ENCODE measurements at regions not wholly inside any gene's neighbourhood (a gene's known extent, or its start where the extent isn't known, plus 50 kb on each side); places are given as distances from the start of the nearest gene placed in this dataset.

DNA sequence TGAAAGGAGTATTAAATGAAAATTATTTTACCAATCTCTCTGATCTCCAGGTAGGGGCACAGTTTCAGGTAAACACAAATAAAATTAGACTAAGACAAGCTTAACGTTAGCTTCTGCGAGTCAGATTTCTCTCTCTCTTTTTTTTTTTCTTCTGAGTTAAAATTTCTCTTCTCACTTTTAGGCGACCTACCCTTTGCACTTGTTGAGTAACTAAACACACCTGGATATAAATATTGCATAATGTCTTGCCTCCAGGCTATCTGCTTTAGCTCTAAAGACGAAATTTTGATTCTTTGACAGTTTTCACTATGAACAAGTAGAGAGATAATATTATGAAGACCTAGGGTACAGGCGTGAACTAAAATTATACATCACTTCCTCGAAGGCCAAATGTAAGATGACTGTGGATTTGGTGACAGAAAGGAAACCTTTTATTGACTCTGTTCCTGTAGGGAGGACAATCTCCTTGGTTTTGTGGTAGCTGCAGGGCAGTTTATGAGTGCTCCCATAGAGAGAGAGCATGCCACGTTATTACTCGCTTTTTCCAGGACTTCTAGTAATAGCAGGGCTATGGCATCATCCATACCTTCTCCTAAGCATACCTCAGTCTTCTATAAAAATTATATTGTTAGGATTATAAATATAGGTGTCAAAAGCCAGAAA lies 303.8 kb upstream of the NEGR1 start:
- WGBS, 2 experiments, result 88 to 94% methylated on average over 5 to 8 of the region's 8 CpGs
- no peak overlapping the region for H3K4me3 ChIP-seq (ENCODE audit: insufficient read depth, low read depth, low read length)
- no peaks in the 10 kb centered on the region for H3K4me1 ChIP-seq (ENCODE audit: control insufficient read depth, insufficient read depth, low read length)
- H3K27me3 ChIP-seq (ENCODE audit: control insufficient read depth, insufficient read depth, low read length, poor library complexity, severe bottlenecking), result no peaks in the 10 kb centered on the region
- no peak overlapping the region for H3K27ac ChIP-seq (ENCODE audit: insufficient read depth, low read depth, low read length, poor library complexity, severe bottlenecking)
- H3K36me3 ChIP-seq (ENCODE audit: control insufficient read depth, insufficient read depth, low read length), result no peaks in the 10 kb centered on the region
- no peaks in the 10 kb centered on the region for H3K9me3 ChIP-seq (ENCODE audit: control insufficient read depth, low read length)

- Histone ChIP-seq H3K36me3 (ENCODE audit: control insufficient read depth, insufficient read depth, low read length) (no peaks in the 10 kb centered on the region), H3K27me3 (ENCODE audit: control insufficient read depth, insufficient read depth, low read length, poor library complexity, severe bottlenecking) (no peaks in the 10 kb centered on the region), H3K9me3 (ENCODE audit: control insufficient read depth, low read length) (no peaks in the 10 kb centered on the region), H3K4me3 (ENCODE audit: insufficient read depth, low read depth, low read length) (no peak overlapping the region), H3K4me1 (ENCODE audit: control insufficient read depth, insufficient read depth, low read length) (no peaks in the 10 kb centered on the region), H3K27ac (ENCODE audit: insufficient read depth, low read depth, low read length, poor library complexity, severe bottlenecking) (no peak overlapping the region)
- 84 to 95% methylated on average over 1 of the region's 2 CpGs for WGBS, 2 experiments
These were observed 297.3 kb upstream of the NEGR1 start for GRCh38 chr1:72579629-72580028.

DNA sequence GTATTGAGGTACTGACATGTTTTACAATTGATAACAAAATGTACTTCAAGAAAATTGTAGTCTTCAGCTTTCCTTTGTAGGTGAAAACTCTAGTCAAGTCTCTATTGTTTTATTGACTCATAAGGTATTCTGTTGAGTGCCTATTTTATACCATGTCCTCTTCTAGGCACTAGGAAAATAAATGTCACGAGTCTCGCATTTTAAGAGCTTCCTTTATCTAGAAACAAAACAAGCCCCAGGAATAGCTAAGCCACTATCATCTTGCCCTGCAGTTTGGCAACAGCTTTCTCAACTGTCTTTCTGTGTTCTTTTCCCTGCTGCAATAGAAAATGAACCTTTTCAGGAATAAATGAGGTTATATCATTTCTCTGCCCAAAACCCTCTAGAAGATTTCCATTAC lies 288.5 kb upstream of the NEGR1 start:
- no peaks in the 10 kb centered on the region for H3K4me1 ChIP-seq (ENCODE audit: control insufficient read depth, insufficient read depth, low read length)
- no peaks in the 10 kb centered on the region for H3K27me3 ChIP-seq (ENCODE audit: control insufficient read depth, insufficient read depth, low read length, poor library complexity, severe bottlenecking)
- H3K9me3 ChIP-seq (ENCODE audit: control insufficient read depth, low read length), result no peaks in the 10 kb centered on the region
- H3K27ac ChIP-seq (ENCODE audit: insufficient read depth, low read depth, low read length, poor library complexity, severe bottlenecking), result no peak overlapping the region
- H3K36me3 ChIP-seq (ENCODE audit: control insufficient read depth, insufficient read depth, low read length), result no peaks in the 10 kb centered on the region
- 59 to 67% methylated on average over 2 of the region's 2 CpGs for WGBS, 2 experiments
- no peak overlapping the region for H3K4me3 ChIP-seq (ENCODE audit: insufficient read depth, low read depth, low read length)

- WGBS, 2 experiments, result 83 to 84% methylated on average over 1 of the region's 1 CpG
These were observed 285.8 kb upstream of the NEGR1 start for GRCh38 chr1:72568113-72568512.

GRCh38 chr1:72567521-72567920 lies 285.2 kb upstream of the NEGR1 start:
- H3K9me3 ChIP-seq (ENCODE audit: control insufficient read depth, low read length), result no peaks in the 10 kb centered on the region
- no peak overlapping the region for H3K27ac ChIP-seq (ENCODE audit: insufficient read depth, low read depth, low read length, poor library complexity, severe bottlenecking)
- no peak overlapping the region for H3K4me3 ChIP-seq (ENCODE audit: insufficient read depth, low read depth, low read length)
- no peaks in the 10 kb centered on the region for H3K36me3 ChIP-seq (ENCODE audit: control insufficient read depth, insufficient read depth, low read length)
- no peaks in the 10 kb centered on the region for H3K4me1 ChIP-seq (ENCODE audit: control insufficient read depth, insufficient read depth, low read length)
- H3K27me3 ChIP-seq (ENCODE audit: control insufficient read depth, insufficient read depth, low read length, poor library complexity, severe bottlenecking), result no peaks in the 10 kb centered on the region

More at GRCh38 chr1:72568113-72568512, 285.8 kb upstream of the NEGR1 start:
- H3K4me1 ChIP-seq (ENCODE audit: control insufficient read depth, insufficient read depth, low read length), result no peaks in the 10 kb centered on the region
- no peaks in the 10 kb centered on the region for H3K27me3 ChIP-seq (ENCODE audit: control insufficient read depth, insufficient read depth, low read length, poor library complexity, severe bottlenecking)
- no peak overlapping the region for H3K27ac ChIP-seq (ENCODE audit: insufficient read depth, low read depth, low read length, poor library complexity, severe bottlenecking)
- no peaks in the 10 kb centered on the region for H3K36me3 ChIP-seq (ENCODE audit: control insufficient read depth, insufficient read depth, low read length)
- H3K9me3 ChIP-seq (ENCODE audit: control insufficient read depth, low read length), result no peaks in the 10 kb centered on the region
- no peak overlapping the region for H3K4me3 ChIP-seq (ENCODE audit: insufficient read depth, low read depth, low read length)

DNA sequence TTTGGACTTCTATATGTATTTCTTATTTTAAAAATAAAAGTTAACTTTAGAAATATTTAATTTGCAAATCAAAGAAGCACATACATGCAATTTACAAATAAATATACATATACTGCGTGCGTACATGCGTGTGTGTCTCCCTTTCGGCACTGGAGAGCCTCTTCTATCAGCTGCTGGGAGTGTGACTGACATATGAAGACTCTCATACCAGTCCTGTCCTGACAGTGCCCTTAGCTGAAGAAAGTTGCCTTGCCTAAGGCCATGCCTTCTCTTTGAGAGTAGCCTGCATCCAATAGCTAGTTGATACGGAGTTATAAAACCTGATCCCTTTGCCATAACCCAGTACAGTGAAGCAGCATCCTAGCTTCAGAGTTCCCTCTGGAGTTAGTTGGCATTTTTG lies 282.4 kb upstream of the NEGR1 start:
- H3K4me1 ChIP-seq (ENCODE audit: control insufficient read depth, insufficient read depth, low read length), result no peaks in the 10 kb centered on the region
- no peak overlapping the region for H3K4me3 ChIP-seq (ENCODE audit: insufficient read depth, low read depth, low read length)
- no peaks in the 10 kb centered on the region for H3K9me3 ChIP-seq (ENCODE audit: control insufficient read depth, low read length)
- no peaks in the 10 kb centered on the region for H3K36me3 ChIP-seq (ENCODE audit: control insufficient read depth, insufficient read depth, low read length)
- 93 to 95% methylated on average over 5 of the region's 5 CpGs for WGBS, 2 experiments
- H3K27me3 ChIP-seq (ENCODE audit: control insufficient read depth, insufficient read depth, low read length, poor library complexity, severe bottlenecking), result no peaks in the 10 kb centered on the region
- no peak overlapping the region for H3K27ac ChIP-seq (ENCODE audit: insufficient read depth, low read depth, low read length, poor library complexity, severe bottlenecking)

- no peak overlapping the region for H3K27ac ChIP-seq (ENCODE audit: insufficient read depth, low read depth, low read length, poor library complexity, severe bottlenecking)
- no peaks in the 10 kb centered on the region for H3K27me3 ChIP-seq (ENCODE audit: control insufficient read depth, insufficient read depth, low read length, poor library complexity, severe bottlenecking)
- H3K4me1 ChIP-seq (ENCODE audit: control insufficient read depth, insufficient read depth, low read length), result no peaks in the 10 kb centered on the region
These were observed 275.2 kb upstream of the NEGR1 start for GRCh38 chr1:72557446-72558049.

DNA sequence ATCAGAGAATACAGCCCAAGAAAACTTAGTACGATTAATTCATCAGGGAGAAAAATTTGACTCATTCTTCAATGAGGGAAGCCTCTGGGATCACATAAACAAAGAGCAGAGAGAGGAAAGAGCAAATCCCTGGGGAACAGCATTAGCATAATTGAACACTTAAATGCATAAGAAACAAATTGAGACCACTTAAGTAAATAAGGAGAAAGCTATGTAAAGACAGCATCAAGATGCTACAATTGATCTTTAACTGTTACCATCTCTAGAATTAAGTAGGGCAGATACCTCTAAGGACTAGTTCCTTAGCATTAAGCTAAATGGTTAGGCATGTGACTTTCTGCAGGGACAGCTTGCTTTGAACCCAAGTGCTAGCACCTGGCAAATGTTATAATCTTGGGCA lies 265.1 kb upstream of the NEGR1 start:
- H3K36me3 ChIP-seq (ENCODE audit: control insufficient read depth, insufficient read depth, low read length), result no peaks in the 10 kb centered on the region
- no peaks in the 10 kb centered on the region for H3K27me3 ChIP-seq (ENCODE audit: control insufficient read depth, insufficient read depth, low read length, poor library complexity, severe bottlenecking)
- H3K4me3 ChIP-seq (ENCODE audit: insufficient read depth, low read depth, low read length), result no peak overlapping the region
- H3K4me1 ChIP-seq (ENCODE audit: control insufficient read depth, insufficient read depth, low read length), result no peaks in the 10 kb centered on the region
- H3K27ac ChIP-seq (ENCODE audit: insufficient read depth, low read depth, low read length, poor library complexity, severe bottlenecking), result no peak overlapping the region
- WGBS, 2 experiments, result 70% methylated on average over 1 of the region's 1 CpG; no CpG with 5 or more reads in 1 of the 2 experiments
- H3K9me3 ChIP-seq (ENCODE audit: control insufficient read depth, low read length), result no peaks in the 10 kb centered on the region

More at GRCh38 chr1:72557446-72558049, 275.2 kb upstream of the NEGR1 start:
- Histone ChIP-seq H3K9me3 (ENCODE audit: control insufficient read depth, low read length) (no peaks in the 10 kb centered on the region), H3K36me3 (ENCODE audit: control insufficient read depth, insufficient read depth, low read length) (no peaks in the 10 kb centered on the region), H3K4me3 (ENCODE audit: insufficient read depth, low read depth, low read length) (no peak overlapping the region)
- 80% methylated on average over 1 of the region's 1 CpG; no CpG with 5 or more reads in 1 of the 2 experiments for WGBS, 2 experiments

DNA sequence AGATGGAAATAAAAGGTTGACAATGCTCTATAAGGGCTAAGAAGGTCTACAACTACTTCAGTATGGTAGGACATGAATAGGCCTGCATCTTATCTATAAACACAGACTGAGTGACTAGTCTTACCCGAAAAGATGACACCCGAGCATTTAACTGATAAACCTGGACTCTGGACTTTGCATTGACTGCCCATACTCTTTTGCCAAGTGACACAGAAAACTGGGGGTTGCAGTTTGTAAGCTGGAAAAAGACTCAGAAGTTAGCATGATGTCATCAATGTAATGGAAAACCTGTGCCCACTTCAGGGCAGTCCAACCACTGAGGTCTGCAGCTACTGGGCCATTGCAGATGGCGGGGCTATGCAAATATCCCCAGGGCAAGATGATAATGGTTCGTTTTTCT lies 258.3 kb upstream of the NEGR1 start:
- Histone ChIP-seq H3K27ac (ENCODE audit: insufficient read depth, low read depth, low read length, poor library complexity, severe bottlenecking) (no peak overlapping the region), H3K4me3 (ENCODE audit: insufficient read depth, low read depth, low read length) (no peak overlapping the region), H3K4me1 (ENCODE audit: control insufficient read depth, insufficient read depth, low read length) (no peaks in the 10 kb centered on the region), H3K9me3 (ENCODE audit: control insufficient read depth, low read length) (no peaks in the 10 kb centered on the region), H3K27me3 (ENCODE audit: control insufficient read depth, insufficient read depth, low read length, poor library complexity, severe bottlenecking) (no peaks in the 10 kb centered on the region), H3K36me3 (ENCODE audit: control insufficient read depth, insufficient read depth, low read length) (no peaks in the 10 kb centered on the region)
- WGBS, 2 experiments, result 88 to 92% methylated on average over 4 of the region's 4 CpGs

DNA sequence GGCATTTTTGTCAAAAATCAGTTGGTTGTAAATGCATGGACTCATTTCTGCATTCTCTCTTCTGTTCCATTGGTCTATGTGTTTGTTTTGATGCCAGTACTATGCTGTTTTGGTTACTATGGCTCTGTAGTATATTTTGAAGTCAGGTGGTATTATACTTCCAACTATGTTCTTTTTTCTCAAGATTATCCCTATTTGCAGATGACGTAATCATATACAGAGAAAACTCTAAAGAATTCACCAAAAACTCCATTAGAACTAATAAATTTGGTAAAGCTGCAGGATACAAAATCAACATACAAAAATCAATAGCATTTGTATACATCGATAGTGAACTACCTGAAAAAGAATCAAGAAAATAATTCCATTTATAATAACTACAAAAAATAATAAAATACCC lies 253.1 kb upstream of the NEGR1 start:
- Histone ChIP-seq H3K4me1 (ENCODE audit: control insufficient read depth, insufficient read depth, low read length) (no peaks in the 10 kb centered on the region), H3K27ac (ENCODE audit: insufficient read depth, low read depth, low read length, poor library complexity, severe bottlenecking) (no peak overlapping the region), H3K36me3 (ENCODE audit: control insufficient read depth, insufficient read depth, low read length) (no peaks in the 10 kb centered on the region), H3K4me3 (ENCODE audit: insufficient read depth, low read depth, low read length) (no peak overlapping the region), H3K9me3 (ENCODE audit: control insufficient read depth, low read length) (no peaks in the 10 kb centered on the region), H3K27me3 (ENCODE audit: control insufficient read depth, insufficient read depth, low read length, poor library complexity, severe bottlenecking) (no peaks in the 10 kb centered on the region)
- WGBS, 2 experiments, result 80 to 90% methylated on average over 1 to 2 of the region's 2 CpGs

All from ectodermal cell (in vitro differentiated cells).